Fibroblast of lung (primary cell): ENCODE measurements at regions not wholly inside any gene's neighbourhood (a gene's known extent, or its start where the extent isn't known, plus 50 kb on each side); places are given as distances from the start of the nearest gene placed in this dataset.

Experiments
- DNase-seq, 2 donors: peaks; one replicate each; pipeline versions ENCODE4 v3.0.0 to v3.0.0-alpha.2; 2010; ENCODE audit warnings: low read depth in 2 of 2
- H2AFZ ChIP-seq: 2 replicates; pipeline ENCODE4 v1.5.1; 2012; ENCODE audit warnings: low read length, control low read depth, inconsistent platforms
- H3K27ac ChIP-seq: 2 replicates; pipeline ENCODE4 v1.5.1; 2011; ENCODE audit warnings: low read length, control low read depth; ENCODE audit not compliant: insufficient read depth
- H3K27me3 ChIP-seq: 2 replicates; pipeline ENCODE4 v1.5.1; 2011; ENCODE audit warnings: mild to moderate bottlenecking, low read length; ENCODE audit not compliant: control insufficient read depth, insufficient read depth
- H3K36me3 ChIP-seq: 2 replicates; pipeline ENCODE4 v1.5.1; 2011; ENCODE audit warnings: low read length; ENCODE audit not compliant: control insufficient read depth, insufficient read depth
- H3K4me1 ChIP-seq: 2 replicates; pipeline ENCODE4 v1.5.1; 2011; ENCODE audit warnings: low read length; ENCODE audit not compliant: control insufficient read depth, insufficient read depth; ENCODE audit errors: extremely low read depth
- H3K4me2 ChIP-seq: 2 replicates; pipeline ENCODE4 v1.5.1; 2011; ENCODE audit warnings: low read length, control low read depth; ENCODE audit not compliant: insufficient read depth; ENCODE audit errors: extremely low read depth
- H3K4me3 ChIP-seq, 4 experiments: fragments of 200-600 bp in 1 of 4; sonication (generic) in 1 of 4; replicated peaks in 1 of 4; 2 replicates each; pipeline ENCODE4 v1.5.1; 2011 to 2016; ENCODE audit warnings: low read length in 4 of 4, low read depth in 3 of 4, mild to moderate bottlenecking in 3 of 4, control low read depth in 2 of 4, inconsistent platforms in 1 of 4, mixed read lengths in 1 of 4; ENCODE audit not compliant: insufficient read depth in 1 of 4; ENCODE audit errors: control extremely low read depth in 1 of 4
- H3K79me2 ChIP-seq: 2 replicates; pipeline ENCODE4 v1.5.1; 2012; ENCODE audit warnings: mild to moderate bottlenecking, low read length, inconsistent platforms; ENCODE audit not compliant: control insufficient read depth, insufficient read depth
- H3K9ac ChIP-seq: 2 replicates; pipeline ENCODE4 v1.5.1; 2011; ENCODE audit warnings: mild to moderate bottlenecking, low read length, control low read depth; ENCODE audit not compliant: insufficient read depth
- H3K9me3 ChIP-seq: 2 replicates; pipeline ENCODE4 v1.5.1; 2012; ENCODE audit warnings: low read depth, low read length; ENCODE audit not compliant: control insufficient read depth, insufficient read depth
- H4K20me1 ChIP-seq: 2 replicates; pipeline ENCODE4 v1.5.1; 2011; ENCODE audit warnings: low read length; ENCODE audit not compliant: control insufficient read depth, insufficient read depth; ENCODE audit errors: extremely low read depth
- EZH2 ChIP-seq: IDR thresholded peaks from 2 replicates; pipeline ENCODE4 v1.5.1; 2012; ENCODE audit warnings: low read length, control low read depth, mild to moderate bottlenecking; ENCODE audit errors: missing control alignments
- TF ChIP-seq, protein P1 (sequence below), 2 donors: IDR thresholded peaks in 1 of 2; conservative IDR thresholded peaks in 1 of 2; 1 replicate in 1 of 2; 2 replicates in 1 of 2; pipeline ENCODE4 v1.5.1; 2011 to 2012; ENCODE audit warnings: low read length in 2 of 2, control low read depth in 1 of 2, inconsistent platforms in 1 of 2, low read depth in 1 of 2, mild to moderate bottlenecking in 1 of 2

DNA sequence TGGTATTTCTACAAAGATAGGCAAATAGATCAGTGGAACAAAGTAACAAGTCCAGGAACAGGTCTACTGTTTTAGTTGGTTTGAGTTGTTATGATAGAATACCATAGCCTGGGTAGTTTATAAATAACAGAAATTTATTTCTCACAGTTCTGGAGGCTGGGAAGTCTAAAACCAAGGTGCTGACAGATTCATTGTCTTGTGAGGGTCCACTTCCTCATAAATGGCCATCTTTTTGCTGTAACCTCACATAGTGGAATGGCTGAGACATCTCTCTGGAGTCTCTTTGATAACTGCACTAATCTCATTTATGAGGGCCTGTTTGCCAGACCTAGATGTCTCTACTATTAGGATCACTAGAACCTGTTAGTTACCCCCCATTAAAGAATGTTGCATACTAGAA lies 152.3 kb upstream of the MYRIP start:
- no peak overlapping the region for H3K9ac ChIP-seq
- TF ChIP-seq, protein P1, sequence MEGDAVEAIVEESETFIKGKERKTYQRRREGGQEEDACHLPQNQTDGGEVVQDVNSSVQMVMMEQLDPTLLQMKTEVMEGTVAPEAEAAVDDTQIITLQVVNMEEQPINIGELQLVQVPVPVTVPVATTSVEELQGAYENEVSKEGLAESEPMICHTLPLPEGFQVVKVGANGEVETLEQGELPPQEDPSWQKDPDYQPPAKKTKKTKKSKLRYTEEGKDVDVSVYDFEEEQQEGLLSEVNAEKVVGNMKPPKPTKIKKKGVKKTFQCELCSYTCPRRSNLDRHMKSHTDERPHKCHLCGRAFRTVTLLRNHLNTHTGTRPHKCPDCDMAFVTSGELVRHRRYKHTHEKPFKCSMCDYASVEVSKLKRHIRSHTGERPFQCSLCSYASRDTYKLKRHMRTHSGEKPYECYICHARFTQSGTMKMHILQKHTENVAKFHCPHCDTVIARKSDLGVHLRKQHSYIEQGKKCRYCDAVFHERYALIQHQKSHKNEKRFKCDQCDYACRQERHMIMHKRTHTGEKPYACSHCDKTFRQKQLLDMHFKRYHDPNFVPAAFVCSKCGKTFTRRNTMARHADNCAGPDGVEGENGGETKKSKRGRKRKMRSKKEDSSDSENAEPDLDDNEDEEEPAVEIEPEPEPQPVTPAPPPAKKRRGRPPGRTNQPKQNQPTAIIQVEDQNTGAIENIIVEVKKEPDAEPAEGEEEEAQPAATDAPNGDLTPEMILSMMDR (conservative IDR thresholded peaks at IDR 0.05 in 1 of 2, IDR thresholded peaks at IDR 0.05 in 1 of 2; ENCODE audit: low read depth in 1 of 2, low read length in 2 of 2): no peak
- no peak for TF ChIP-seq EZH2
- no peaks in the 10 kb centered on the region for H4K20me1 ChIP-seq
- no peak overlapping the region for H3K4me2 ChIP-seq
- H3K27ac ChIP-seq: no peak overlapping the region
- H3K27me3 ChIP-seq: no peaks in the 10 kb centered on the region
- H3K36me3 ChIP-seq: no peaks in the 10 kb centered on the region
- H3K4me3 ChIP-seq: no peak overlapping the region
- no peak for DNase-seq
- no peak overlapping the region for H2AFZ ChIP-seq
- H3K9me3 ChIP-seq: no peaks in the 10 kb centered on the region
- no peaks in the 10 kb centered on the region for H3K4me1 ChIP-seq
- H3K79me2 ChIP-seq: no peaks in the 10 kb centered on the region

- TF ChIP-seq EZH2: no peak
- TF ChIP-seq, protein P1 (conservative IDR thresholded peaks at IDR 0.05 in 1 of 2, IDR thresholded peaks at IDR 0.05 in 1 of 2; ENCODE audit: low read depth in 1 of 2, low read length in 2 of 2): no peak
These were observed 151.6 kb upstream of the MYRIP start for GRCh38 chr3:39657775-39658174.

DNA sequence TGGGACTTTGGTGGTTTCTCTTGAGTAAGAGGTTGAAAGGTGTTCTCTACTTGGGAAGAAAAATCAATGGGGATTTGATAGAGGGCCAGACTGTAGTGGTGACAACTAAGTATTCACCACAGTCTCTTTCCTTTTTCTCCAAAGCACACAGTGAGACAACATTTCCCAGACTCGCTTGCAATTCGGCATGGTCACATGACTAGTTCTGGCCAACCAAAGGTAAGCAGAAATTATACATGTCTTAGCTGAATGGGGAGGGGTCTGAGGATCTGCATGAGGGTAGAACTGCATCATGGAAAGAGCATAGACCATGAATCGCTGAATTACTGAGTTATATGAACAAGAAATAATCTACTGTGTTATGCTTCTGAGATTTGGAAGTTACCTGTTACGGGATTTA lies 144.5 kb upstream of the MYRIP start:
- no peak overlapping the region for H3K4me3 ChIP-seq
- H3K27ac ChIP-seq: no peak overlapping the region
- DNase-seq: no peak
- H3K4me2 ChIP-seq: no peak overlapping the region
- H3K27me3 ChIP-seq: no peaks in the 10 kb centered on the region
- TF ChIP-seq, protein P1 (conservative IDR thresholded peaks at IDR 0.05 in 1 of 2, IDR thresholded peaks at IDR 0.05 in 1 of 2; ENCODE audit: low read depth in 1 of 2, low read length in 2 of 2): no peak
- no peak for TF ChIP-seq EZH2
- H4K20me1 ChIP-seq: no peaks in the 10 kb centered on the region
- no peak overlapping the region for H3K9ac ChIP-seq
- H3K9me3 ChIP-seq: no peaks in the 10 kb centered on the region
- H2AFZ ChIP-seq: no peak overlapping the region
- H3K36me3 ChIP-seq: no peaks in the 10 kb centered on the region
- no peaks in the 10 kb centered on the region for H3K79me2 ChIP-seq
- H3K4me1 ChIP-seq: no peaks in the 10 kb centered on the region

More at GRCh38 chr3:39657775-39658174, 151.6 kb upstream of the MYRIP start:
- DNase-seq: no peak
- no peaks in the 10 kb centered on the region for H3K79me2 ChIP-seq
- H3K27ac ChIP-seq: no peak overlapping the region
- no peaks in the 10 kb centered on the region for H3K36me3 ChIP-seq
- no peaks in the 10 kb centered on the region for H3K9me3 ChIP-seq
- H3K4me2 ChIP-seq: no peak overlapping the region
- H3K27me3 ChIP-seq: no peaks in the 10 kb centered on the region
- H3K9ac ChIP-seq: no peak overlapping the region
- no peak overlapping the region for H3K4me3 ChIP-seq
- H3K4me1 ChIP-seq: no peaks in the 10 kb centered on the region
- no peaks in the 10 kb centered on the region for H4K20me1 ChIP-seq
- H2AFZ ChIP-seq: no peak overlapping the region
